ENCODE measurements at regions not wholly inside any gene's neighbourhood (a gene's known extent, or its start where the extent isn't known, plus 50 kb on each side); places are given as distances from the start of the nearest gene placed in this dataset.
A peak's percentile ranks its signal among the peaks of the same experiment; 100 is the strongest.
"Not testable (repeated sequence)": the region's sequence is repeated elsewhere in the genome, so short reads cannot be mapped to it uniquely, and the experiment has no call there.

- not testable (repeated sequence) for DNase-seq
These were observed 175.7 kb downstream of the TRIM43 start for GRCh38 chr2:95767531-95767930.

- peak; percentile 1 for DNase-seq
These were observed 176.1 kb downstream of the TRIM43 start for GRCh38 chr2:95767950-95768349.

GRCh38 chr2:95769256-95769655, 177.5 kb downstream of the TRIM43 start:
- DNase-seq, result not testable (repeated sequence)

- DNase-seq, result not testable (repeated sequence)
These were observed 178.9 kb downstream of the TRIM43 start for GRCh38 chr2:95770726-95771125.

- DNase-seq, result not testable (repeated sequence)
These were observed 182.8 kb downstream of the TRIM43 start for GRCh38 chr2:95774322-95775192.

GRCh38 chr2:95775193-95775531, 183.4 kb downstream of the TRIM43 start:
- not testable (repeated sequence) for DNase-seq

Data from NCI-H524 treated with DMSO at 0.1 percent for 48 hours (cell line).